GM10266 (cell line): ENCODE measurements at regions not wholly inside any gene's neighbourhood (a gene's known extent, or its start where the extent isn't known, plus 50 kb on each side); places are given as distances from the start of the nearest gene placed in this dataset.

Experiments
- DNase-seq: peaks from one replicate; pipeline ENCODE4 v3.0.0; 2012; ENCODE audit errors: extremely low spot score
- CTCF ChIP-seq: IDR thresholded peaks from 2 replicates; pipeline ENCODE4 v1.5.1; 2012; ENCODE audit warnings: mild to moderate bottlenecking, low read depth; ENCODE audit not compliant: control insufficient read depth, insufficient read depth; ENCODE audit errors: missing control alignments

DNA sequence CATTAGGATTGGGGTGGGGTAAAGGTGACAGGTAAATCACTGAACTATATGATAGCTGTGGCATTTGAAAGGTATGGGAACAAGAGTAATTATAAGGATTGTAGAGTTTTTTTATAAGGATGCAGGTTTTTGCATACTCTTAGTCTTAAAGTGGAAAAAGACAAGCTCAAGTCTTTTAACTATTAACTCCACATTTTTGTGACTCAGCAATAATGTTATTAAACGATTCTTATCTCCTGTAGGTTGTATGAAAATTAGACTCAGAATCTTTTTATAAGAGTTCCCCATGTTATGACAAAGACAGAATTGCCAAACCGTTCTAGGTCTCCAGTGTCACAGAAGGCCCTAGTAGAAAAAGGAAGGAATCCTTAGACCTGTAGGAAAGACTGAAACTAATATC lies 49.9 kb upstream of the TTLL7 start:
- no peak for DNase-seq

More for the DNA sequence above, 49.9 kb upstream of the TTLL7 start:
- no peak for TF ChIP-seq CTCF
